ENCODE measurements at regions not wholly inside any gene's neighbourhood (a gene's known extent, or its start where the extent isn't known, plus 50 kb on each side); places are given as distances from the start of the nearest gene placed in this dataset.

DNA sequence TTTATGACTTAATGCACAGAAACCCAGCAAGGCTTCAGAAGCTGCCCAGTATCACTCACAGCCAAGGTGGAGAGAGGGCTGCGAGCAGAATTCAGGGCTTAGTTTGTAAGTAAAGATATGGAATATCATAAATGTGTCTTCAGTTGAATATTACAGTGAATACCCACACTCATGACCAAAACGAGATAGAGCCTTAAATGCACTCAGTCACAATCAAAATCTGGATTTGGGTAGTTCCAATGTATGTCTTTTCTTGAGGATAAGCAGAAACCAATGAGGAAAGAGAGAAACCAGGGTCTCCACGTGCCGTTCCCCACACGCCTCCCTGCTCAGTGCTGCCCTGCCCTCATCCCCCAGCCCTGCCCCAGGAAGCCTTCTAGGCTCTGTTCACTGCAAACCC, 94.9 kb downstream of the ZIC5 start:
- peak in 1 of 2 experiments; percentile 46 for DNase-seq (ENCODE audit: low read depth in 1 of 2, low spot score in 2 of 2)
- no peaks in the 10 kb centered on the region for H3K9me3 ChIP-seq (replicated peaks)
- H3K4me1 ChIP-seq (replicated peaks): no peaks in the 10 kb centered on the region
- no peak overlapping the region for H3K27ac ChIP-seq
- no peak overlapping the region for H3K4me3 ChIP-seq
- H3K27me3 ChIP-seq (replicated peaks): peaks cover 87% of the 10 kb centered on the region
- no peaks in the 10 kb centered on the region for H3K36me3 ChIP-seq

DNA sequence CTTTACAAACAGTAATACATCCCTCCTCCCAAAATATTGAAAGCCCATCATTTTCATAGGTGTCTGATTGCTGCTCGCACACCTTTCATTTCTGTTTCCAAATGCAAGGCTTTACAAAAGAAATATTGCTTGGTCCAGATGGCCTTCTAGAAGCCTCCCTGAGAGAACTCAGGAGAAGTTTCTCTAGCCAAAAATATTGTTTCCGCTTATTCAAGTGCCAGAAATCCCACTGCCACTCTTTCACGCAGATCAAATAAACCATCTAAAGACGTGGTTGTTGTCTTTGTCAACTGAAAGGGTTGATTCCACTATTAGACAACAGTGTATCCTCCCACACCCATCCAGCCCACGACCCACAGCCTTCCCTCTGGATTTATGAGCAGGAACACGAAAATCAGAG, 96.2 kb downstream of the ZIC5 start:
- H3K4me1 ChIP-seq (replicated peaks): no peaks in the 10 kb centered on the region
- DNase-seq (ENCODE audit: low read depth in 1 of 2, low spot score in 2 of 2): peak in 1 of 2 experiments; percentile 39
- H3K27ac ChIP-seq: no peak overlapping the region
- no peak overlapping the region for H3K4me3 ChIP-seq
- no peaks in the 10 kb centered on the region for H3K9me3 ChIP-seq (replicated peaks)
- H3K36me3 ChIP-seq: no peaks in the 10 kb centered on the region
- H3K27me3 ChIP-seq (replicated peaks): peaks cover 87% of the 10 kb centered on the region

DNA sequence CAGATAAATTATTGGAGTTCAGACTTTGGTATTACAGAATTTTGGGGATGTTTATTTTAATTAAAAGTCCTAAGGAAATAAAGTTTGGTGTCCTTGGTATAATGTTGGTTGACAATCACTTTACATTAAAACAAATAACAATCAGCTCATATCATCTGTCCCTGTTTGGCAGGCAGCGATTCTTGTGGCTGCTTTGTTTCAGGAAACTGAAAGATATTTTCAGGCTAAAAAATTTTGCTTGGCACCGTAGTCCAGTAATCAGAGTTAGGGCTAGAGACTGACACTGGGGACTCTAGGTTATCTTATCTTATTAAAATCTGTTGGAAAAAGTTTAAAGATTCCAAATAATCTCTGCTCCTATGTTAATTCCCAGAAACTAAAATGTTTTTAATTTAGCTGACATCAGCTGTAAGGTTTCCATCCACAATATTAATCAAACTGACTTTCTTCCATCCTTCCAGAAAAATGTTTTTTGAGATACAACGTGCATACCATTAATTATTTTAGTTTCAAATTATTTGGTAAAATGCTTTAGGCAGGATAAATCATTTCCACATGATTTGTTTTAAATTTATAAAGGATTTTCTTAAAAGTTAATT, 97.6 kb downstream of the ZIC5 start:
- no peaks in the 10 kb centered on the region for H3K4me1 ChIP-seq (replicated peaks)
- no peak overlapping the region for H3K27ac ChIP-seq
- DNase-seq (ENCODE audit: low read depth in 1 of 2, low spot score in 2 of 2): no peak
- H3K27me3 ChIP-seq (replicated peaks): peaks cover 89% of the 10 kb centered on the region
- no peaks in the 10 kb centered on the region for H3K36me3 ChIP-seq
- H3K9me3 ChIP-seq (replicated peaks): no peaks in the 10 kb centered on the region
- no peak overlapping the region for H3K4me3 ChIP-seq

DNA sequence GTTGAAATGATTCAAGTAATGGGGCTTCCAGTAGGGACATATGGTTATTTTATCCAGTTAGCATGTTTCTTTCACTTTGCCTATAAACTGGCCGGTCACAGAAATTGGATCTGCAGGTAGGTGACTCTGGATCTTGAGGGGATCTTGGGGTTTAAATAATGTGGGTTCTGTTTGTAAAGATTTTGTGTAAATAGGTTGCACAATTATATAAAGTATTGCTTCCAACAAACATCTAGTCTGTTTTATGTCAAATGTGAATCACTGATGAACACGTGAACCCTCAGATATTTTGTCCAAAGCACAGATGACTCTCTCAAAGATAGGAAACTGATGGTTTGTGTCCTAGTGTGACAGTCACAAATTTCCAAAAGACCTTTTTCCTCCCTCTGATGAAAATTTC, 98.4 kb downstream of the ZIC5 start:
- peaks cover 89% of the 10 kb centered on the region for H3K27me3 ChIP-seq (replicated peaks)
- H3K4me1 ChIP-seq (replicated peaks): no peaks in the 10 kb centered on the region
- no peak for DNase-seq (ENCODE audit: low read depth in 1 of 2, low spot score in 2 of 2)
- H3K4me3 ChIP-seq: no peak overlapping the region
- H3K27ac ChIP-seq: no peak overlapping the region
- no peaks in the 10 kb centered on the region for H3K36me3 ChIP-seq
- no peaks in the 10 kb centered on the region for H3K9me3 ChIP-seq (replicated peaks)

DNA sequence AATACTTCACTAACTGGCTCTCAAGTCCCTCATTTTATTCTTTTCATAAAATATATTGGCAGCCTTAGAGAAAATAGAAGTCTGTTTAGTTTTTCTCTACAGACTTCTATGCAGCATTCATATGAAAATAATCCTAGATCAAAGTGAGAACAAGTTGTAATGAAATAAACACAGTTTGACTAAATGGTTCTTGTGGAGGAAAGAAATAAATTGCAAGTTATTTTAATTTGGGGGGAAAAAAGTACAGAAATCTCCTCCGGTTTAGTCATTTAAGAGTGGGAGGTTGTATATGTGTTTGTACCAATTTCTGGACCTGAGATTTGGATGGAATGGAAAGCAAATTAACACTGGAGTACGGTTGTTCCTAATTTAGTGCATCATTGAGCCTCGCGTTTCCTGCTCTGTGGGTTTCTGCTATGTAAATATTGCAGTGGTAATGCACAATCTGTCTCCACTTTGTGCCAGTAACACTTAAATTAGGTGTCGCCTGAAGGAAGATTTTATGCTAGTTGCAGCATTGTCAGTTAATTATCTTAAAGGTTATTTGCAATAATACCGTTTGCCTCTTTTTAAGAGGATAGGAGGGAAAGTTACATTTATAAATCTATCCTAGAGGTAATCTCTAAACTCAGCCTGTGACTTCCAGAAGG, 100.2 kb downstream of the ZIC5 start:
- H3K4me1 ChIP-seq (replicated peaks): no peaks in the 10 kb centered on the region
- no peak for DNase-seq (ENCODE audit: low read depth in 1 of 2, low spot score in 2 of 2)
- no peak overlapping the region for H3K27ac ChIP-seq
- H3K9me3 ChIP-seq (replicated peaks): no peaks in the 10 kb centered on the region
- no peak overlapping the region for H3K4me3 ChIP-seq
- H3K27me3 ChIP-seq (replicated peaks): peaks cover 89% of the 10 kb centered on the region
- no peaks in the 10 kb centered on the region for H3K36me3 ChIP-seq

DNA sequence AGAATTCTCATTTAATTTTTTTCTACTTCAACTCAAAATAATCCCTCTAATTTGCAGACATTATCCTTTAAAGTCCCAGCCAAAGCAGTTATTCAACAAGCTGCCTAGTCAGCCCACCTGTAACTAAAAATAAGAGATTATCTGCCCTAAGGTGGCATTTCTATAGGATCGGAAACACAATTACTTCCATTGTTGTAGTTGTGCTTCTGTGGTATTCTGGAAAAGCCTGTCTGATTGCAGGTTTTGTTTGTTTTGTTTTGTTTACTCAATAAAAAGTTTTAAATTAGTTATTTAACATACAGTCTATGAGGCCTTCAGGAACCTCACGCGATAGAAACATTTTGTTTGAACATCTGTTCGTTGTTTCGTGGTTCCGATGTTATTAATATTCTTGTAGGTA, 101.0 kb downstream of the ZIC5 start:
- Histone ChIP-seq H3K27me3 (replicated peaks) (peaks cover 93% of the 10 kb centered on the region), H3K9me3 (replicated peaks) (no peaks in the 10 kb centered on the region), H3K4me1 (replicated peaks) (no peaks in the 10 kb centered on the region), H3K4me3 (no peak overlapping the region), H3K36me3 (no peaks in the 10 kb centered on the region), H3K27ac (no peak overlapping the region)
- peak in 1 of 2 experiments; percentile 42 for DNase-seq (ENCODE audit: low read depth in 1 of 2, low spot score in 2 of 2)

DNA sequence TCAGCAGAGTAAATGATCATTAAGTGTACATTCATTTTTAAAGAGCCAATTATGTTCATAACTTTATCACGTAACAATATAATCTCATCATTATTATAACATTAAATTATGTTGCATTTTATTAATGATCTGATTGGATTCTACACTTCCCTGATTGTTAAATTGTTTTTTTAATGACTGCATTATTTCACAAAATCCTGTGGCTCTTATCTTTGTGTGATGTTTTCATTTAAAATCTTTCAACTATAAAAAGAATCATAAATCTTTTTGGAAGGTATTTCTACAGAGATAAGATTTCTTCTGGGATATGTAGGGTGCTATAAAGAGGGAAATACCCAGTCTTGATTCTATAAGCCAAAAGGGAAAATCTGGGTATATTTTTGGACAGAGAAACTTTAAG, 101.7 kb downstream of the ZIC5 start:
- Histone ChIP-seq H3K27ac (no peak overlapping the region), H3K4me3 (no peak overlapping the region), H3K36me3 (no peaks in the 10 kb centered on the region), H3K9me3 (replicated peaks) (no peaks in the 10 kb centered on the region), H3K27me3 (replicated peaks) (peaks cover 91% of the 10 kb centered on the region), H3K4me1 (replicated peaks) (no peaks in the 10 kb centered on the region)
- DNase-seq (ENCODE audit: low read depth in 1 of 2, low spot score in 2 of 2): no peak

DNA sequence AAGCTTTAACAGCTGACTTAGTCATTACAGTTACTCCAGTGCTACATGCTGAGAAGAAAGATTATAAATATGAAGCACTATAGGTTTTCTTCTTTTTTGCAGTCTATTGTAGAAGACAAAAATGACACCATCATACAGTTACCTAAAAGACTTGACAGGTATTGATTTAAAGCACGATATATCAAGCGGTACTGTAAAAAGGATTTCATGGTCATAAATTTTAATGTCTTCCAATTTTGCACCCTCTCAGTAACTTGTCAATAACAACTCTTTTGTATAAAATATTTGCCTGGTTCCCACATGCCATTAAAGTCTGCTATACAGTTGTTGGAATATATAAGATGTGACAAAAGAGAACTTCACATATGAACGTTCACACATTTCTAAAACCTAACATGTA, 102.8 kb downstream of the ZIC5 start:
- Histone ChIP-seq H3K27ac (no peak overlapping the region), H3K27me3 (replicated peaks) (peaks cover 91% of the 10 kb centered on the region), H3K4me1 (replicated peaks) (no peaks in the 10 kb centered on the region), H3K36me3 (no peaks in the 10 kb centered on the region), H3K9me3 (replicated peaks) (no peaks in the 10 kb centered on the region), H3K4me3 (no peak overlapping the region)
- DNase-seq (ENCODE audit: low read depth in 1 of 2, low spot score in 2 of 2): no peak

DNA sequence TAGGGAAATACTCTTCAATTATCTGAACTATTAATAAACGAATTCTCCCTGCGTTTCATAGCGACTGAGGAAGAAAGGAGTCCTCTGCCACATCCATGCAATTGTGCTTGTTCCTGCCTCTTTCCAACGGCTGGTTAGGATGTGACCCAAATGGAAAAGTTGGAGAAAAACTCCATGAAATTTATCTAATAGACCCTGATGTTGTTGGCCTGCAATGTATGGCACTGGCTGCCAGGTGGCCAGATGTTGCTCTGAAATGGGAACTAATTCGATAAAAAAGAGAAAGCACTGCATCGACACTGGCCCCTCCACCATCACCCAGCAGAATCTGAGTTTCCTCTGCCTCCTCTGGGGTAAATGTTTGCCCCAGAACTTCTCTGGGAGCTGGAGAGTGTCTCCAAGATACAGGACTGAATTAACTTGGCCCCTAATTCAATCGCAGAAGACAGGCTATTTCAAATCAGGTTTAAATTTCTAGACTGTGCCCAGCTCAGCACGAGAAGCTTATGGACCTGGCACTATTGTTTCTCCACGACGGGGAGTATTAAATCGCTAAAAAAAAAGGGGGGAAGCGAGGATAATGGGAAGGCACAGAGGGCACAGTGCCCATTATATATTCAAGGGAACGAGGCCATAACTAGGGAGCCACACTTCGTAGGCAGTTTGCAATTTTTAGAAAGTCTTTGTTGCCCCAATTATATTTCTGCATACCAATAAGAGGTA, 103.9 kb downstream of the ZIC5 start:
- no peaks in the 10 kb centered on the region for H3K36me3 ChIP-seq
- no peaks in the 10 kb centered on the region for H3K4me1 ChIP-seq (replicated peaks)
- H3K9me3 ChIP-seq (replicated peaks): no peaks in the 10 kb centered on the region
- no peak overlapping the region for H3K27ac ChIP-seq
- peak in 1 of 2 experiments; percentile 47 for DNase-seq (ENCODE audit: low read depth in 1 of 2, low spot score in 2 of 2)
- H3K27me3 ChIP-seq (replicated peaks): peaks cover 92% of the 10 kb centered on the region
- H3K4me3 ChIP-seq: no peak overlapping the region

DNA sequence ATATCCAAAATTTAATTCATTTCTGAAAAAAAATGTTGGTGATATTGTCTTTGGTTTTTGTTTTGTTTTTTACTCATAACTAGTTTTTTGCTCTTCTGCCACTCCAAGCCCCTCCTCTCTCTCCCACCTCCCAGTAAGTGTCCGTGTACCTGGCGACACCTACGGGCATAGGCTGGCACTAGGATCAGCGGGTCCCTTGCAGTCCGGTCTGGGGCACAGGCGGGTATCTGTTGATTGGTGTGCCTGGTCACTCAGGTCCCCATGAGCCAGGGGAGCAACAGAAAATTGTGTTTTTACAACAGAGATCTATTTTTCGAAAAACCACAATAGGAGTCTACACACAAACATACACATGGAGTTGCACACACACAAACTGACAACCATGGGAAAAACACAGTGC, 104.8 kb downstream of the ZIC5 start:
- Histone ChIP-seq H3K4me3 (no peak overlapping the region), H3K27ac (no peak overlapping the region), H3K4me1 (replicated peaks) (no peaks in the 10 kb centered on the region), H3K36me3 (no peaks in the 10 kb centered on the region), H3K27me3 (replicated peaks) (peaks cover 94% of the 10 kb centered on the region), H3K9me3 (replicated peaks) (no peaks in the 10 kb centered on the region)
- peak in 1 of 2 experiments; percentile 66 for DNase-seq (ENCODE audit: low read depth in 1 of 2, low spot score in 2 of 2)

DNA sequence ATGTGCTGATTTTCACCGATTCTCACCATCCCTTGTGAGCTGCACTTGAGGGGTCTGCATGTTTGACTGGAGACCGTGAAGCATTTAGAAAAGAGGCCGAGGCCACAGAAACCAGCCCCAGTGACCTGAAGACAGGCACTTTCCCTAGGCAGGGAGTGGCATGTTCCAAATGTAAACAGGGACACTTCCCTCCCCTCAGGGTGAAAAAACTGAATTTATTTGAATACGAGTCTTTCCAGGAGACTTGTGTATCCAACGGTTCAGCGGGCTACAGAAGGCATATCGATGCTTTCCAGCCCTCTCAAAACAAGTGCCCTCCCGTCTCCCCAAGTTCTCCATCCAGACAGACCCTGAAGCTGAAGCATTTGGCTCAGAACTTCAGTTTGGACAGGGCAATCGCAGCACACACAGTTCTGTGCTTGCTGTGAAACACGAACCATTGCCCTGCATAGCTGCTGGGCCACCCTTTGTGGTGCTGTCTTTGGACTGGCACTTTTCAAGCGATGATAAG, 106.1 kb downstream of the ZIC5 start:
- H3K36me3 ChIP-seq: no peaks in the 10 kb centered on the region
- H3K27ac ChIP-seq: no peak overlapping the region
- no peaks in the 10 kb centered on the region for H3K4me1 ChIP-seq (replicated peaks)
- no peak overlapping the region for H3K4me3 ChIP-seq
- DNase-seq (ENCODE audit: low read depth in 1 of 2, low spot score in 2 of 2): peak in 1 of 2 experiments; percentile 56
- H3K27me3 ChIP-seq (replicated peaks): peaks cover 94% of the 10 kb centered on the region
- H3K9me3 ChIP-seq (replicated peaks): no peaks in the 10 kb centered on the region

DNA sequence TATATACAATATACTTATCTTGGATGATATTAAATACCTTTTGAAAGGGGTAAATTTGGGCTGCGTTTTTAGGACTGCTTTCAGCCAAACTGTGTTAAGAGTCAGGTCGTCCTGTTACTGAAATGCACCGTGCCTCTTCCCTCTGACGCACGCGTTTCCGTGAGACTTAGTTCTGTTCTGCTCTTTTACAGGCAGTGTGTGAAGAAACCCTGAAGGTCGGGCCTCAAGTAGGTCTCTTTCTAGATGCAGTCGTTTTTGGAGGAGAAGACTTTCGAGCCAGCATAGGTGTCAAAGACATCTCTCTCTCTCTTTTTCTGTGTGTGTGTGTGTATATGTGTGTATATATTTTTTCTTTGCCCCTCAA, 107.0 kb downstream of the ZIC5 start:
- no peaks in the 10 kb centered on the region for H3K36me3 ChIP-seq
- H3K4me1 ChIP-seq (replicated peaks): no peaks in the 10 kb centered on the region
- peaks cover 94% of the 10 kb centered on the region for H3K27me3 ChIP-seq (replicated peaks)
- H3K27ac ChIP-seq: no peak overlapping the region
- H3K4me3 ChIP-seq: no peak overlapping the region
- peak in 1 of 2 experiments; percentile 57 for DNase-seq (ENCODE audit: low read depth in 1 of 2, low spot score in 2 of 2)
- H3K9me3 ChIP-seq (replicated peaks): no peaks in the 10 kb centered on the region

DNA sequence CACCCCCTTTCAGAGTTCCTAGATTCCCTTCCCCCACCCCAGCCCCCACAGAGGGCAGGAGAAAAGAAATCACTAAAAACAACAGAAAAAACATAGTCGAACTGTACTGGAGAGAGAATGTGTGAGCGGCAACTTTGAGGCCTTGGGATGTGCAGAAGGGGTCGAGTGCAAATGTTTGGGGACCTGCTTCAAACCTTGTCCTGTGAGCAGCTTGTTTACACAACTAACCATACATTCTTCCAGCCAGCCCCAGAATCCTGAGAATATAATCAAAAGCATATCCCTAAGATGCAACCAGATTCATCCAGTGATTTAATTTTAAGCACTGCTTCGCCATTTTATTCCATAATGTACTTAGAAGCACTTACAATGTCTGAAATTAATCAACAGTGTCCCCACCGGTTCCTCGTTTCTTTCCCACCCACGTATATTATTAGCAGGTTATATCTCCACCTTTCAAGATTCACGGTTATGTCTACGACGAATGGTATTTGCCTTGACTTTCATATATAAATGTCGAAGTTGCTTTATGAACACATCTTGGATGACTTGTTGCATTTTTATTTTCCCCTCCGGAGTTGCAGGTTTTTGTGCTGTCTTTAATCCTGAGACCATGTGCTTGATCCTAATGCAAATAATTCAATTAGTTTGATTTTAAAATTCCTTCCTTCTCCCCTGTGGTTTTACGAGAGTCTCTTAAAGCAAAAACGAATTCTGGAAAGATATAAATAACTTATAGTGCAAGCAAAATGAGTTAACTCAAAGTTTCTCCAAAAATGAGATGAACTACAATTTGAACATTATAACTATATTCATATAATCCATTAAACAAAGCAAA, 107.6 kb downstream of the ZIC5 start:
- H3K4me3 ChIP-seq: no peak overlapping the region
- no peak overlapping the region for H3K27ac ChIP-seq
- H3K27me3 ChIP-seq (replicated peaks): peaks cover 94% of the 10 kb centered on the region
- no peaks in the 10 kb centered on the region for H3K9me3 ChIP-seq (replicated peaks)
- peak in 1 of 2 experiments; percentile 47 for DNase-seq (ENCODE audit: low read depth in 1 of 2, low spot score in 2 of 2)
- no peaks in the 10 kb centered on the region for H3K4me1 ChIP-seq (replicated peaks)
- no peaks in the 10 kb centered on the region for H3K36me3 ChIP-seq

All from SJSA1 (cell line).